ENCODE measurements at regions not wholly inside any gene's neighbourhood (a gene's known extent, or its start where the extent isn't known, plus 50 kb on each side); places are given as distances from the start of the nearest gene placed in this dataset.

GRCh38 chr2:203585516-203585915, 50.4 kb upstream of the RAPH1 start:
- DNase-seq = no peak
- TF ChIP-seq CTCF (IDR thresholded peaks at IDR 0.05; ENCODE audit: borderline replicate concordance) = no peak
- intact Hi-C loops (cut with micrococcal nuclease) = no loop called here
- Histone ChIP-seq H3K4me3 (no peak overlapping the region), H3K27ac (replicated peaks) (no peak overlapping the region), H3K9me3 (replicated peaks) (no peaks in the 10 kb centered on the region), H3K36me3 (no peaks in the 10 kb centered on the region), H3K27me3 (ENCODE audit: low read depth) (no peaks in the 10 kb centered on the region), H3K4me1 (peaks cover 28% of the 10 kb centered on the region)

DNA sequence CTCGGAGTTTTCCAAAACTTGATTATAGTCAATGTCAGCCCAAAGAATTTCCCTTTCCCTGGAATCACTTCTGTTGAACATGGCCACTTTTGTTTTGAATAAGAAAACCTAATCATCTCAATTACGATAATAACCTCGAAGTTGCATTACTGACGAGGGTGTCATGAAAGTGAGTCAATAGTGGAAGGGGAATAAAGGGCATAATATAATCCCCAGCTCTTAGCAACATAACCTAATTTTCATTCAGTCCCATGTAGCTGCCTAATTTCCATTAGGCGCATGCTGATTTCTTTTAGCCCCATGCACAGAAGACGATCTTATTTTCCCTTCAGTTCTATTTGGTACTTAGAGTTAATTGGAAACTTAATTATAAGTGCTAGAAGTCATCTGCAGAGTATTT, 51.1 kb upstream of the RAPH1 start:
- Histone ChIP-seq H3K4me1 (peaks cover 28% of the 10 kb centered on the region), H3K4me3 (no peak overlapping the region), H3K27me3 (ENCODE audit: low read depth) (no peaks in the 10 kb centered on the region), H3K36me3 (no peaks in the 10 kb centered on the region), H3K27ac (replicated peaks) (no peak overlapping the region), H3K9me3 (replicated peaks) (no peaks in the 10 kb centered on the region)
- TF ChIP-seq CTCF (IDR thresholded peaks at IDR 0.05; ENCODE audit: borderline replicate concordance) = no peak
- intact Hi-C loops (cut with micrococcal nuclease) = no loop called here
- no peak for DNase-seq

- no peak for TF ChIP-seq CTCF (IDR thresholded peaks at IDR 0.05; ENCODE audit: borderline replicate concordance)
- Histone ChIP-seq H3K27me3 (ENCODE audit: low read depth) (no peaks in the 10 kb centered on the region), H3K4me1 (peaks cover 27% of the 10 kb centered on the region), H3K27ac (replicated peaks) (no peak overlapping the region), H3K4me3 (no peak overlapping the region), H3K9me3 (replicated peaks) (no peaks in the 10 kb centered on the region), H3K36me3 (no peaks in the 10 kb centered on the region)
- intact Hi-C loops (cut with micrococcal nuclease) = no loop called here
- no peak for DNase-seq
These were observed 51.6 kb upstream of the RAPH1 start for GRCh38 chr2:203586696-203587095.

GRCh38 chr2:203590496-203590895, 55.4 kb upstream of the RAPH1 start:
- Histone ChIP-seq H3K27me3 (ENCODE audit: low read depth) (no peaks in the 10 kb centered on the region), H3K27ac (replicated peaks) (no peak overlapping the region), H3K9me3 (replicated peaks) (no peaks in the 10 kb centered on the region), H3K36me3 (no peaks in the 10 kb centered on the region), H3K4me1 (no peaks in the 10 kb centered on the region), H3K4me3 (no peak overlapping the region)
- intact Hi-C loops (cut with micrococcal nuclease) = no loop called here
- DNase-seq = no peak
- no peak for TF ChIP-seq CTCF (IDR thresholded peaks at IDR 0.05; ENCODE audit: borderline replicate concordance)

GRCh38 chr2:203591642-203592041, 56.5 kb upstream of the RAPH1 start:
- Histone ChIP-seq H3K9me3 (replicated peaks) (no peaks in the 10 kb centered on the region), H3K4me1 (no peaks in the 10 kb centered on the region)

More at GRCh38 chr2:203591642-203592041, 56.5 kb upstream of the RAPH1 start:
- Histone ChIP-seq H3K36me3 (no peaks in the 10 kb centered on the region), H3K27me3 (ENCODE audit: low read depth) (no peaks in the 10 kb centered on the region), H3K27ac (replicated peaks) (no peak overlapping the region), H3K4me3 (no peak overlapping the region)
- intact Hi-C loops (cut with micrococcal nuclease) = no loop called here
- no peak for DNase-seq
- no peak for TF ChIP-seq CTCF (IDR thresholded peaks at IDR 0.05; ENCODE audit: borderline replicate concordance)
